Thyroid gland (tissue), 4 donors: ENCODE measurements at regions not wholly inside any gene's neighbourhood (a gene's known extent, or its start where the extent isn't known, plus 50 kb on each side); places are given as distances from the start of the nearest gene placed in this dataset.

Source experiments
- CTCF ChIP-seq, 6 experiments: fragments of 200-600 bp in 3 of 6; fragments of 450-650 bp in 3 of 6; sonication (generic) in 3 of 6; IDR thresholded peaks; one replicate each; pipeline ENCODE4 v1.5.1; 2016 to 2019; ENCODE audit warnings: antibody characterized with exemption in 6 of 6, mild to moderate bottlenecking in 2 of 6, inconsistent platforms in 1 of 6, moderate library complexity in 1 of 6
- POLR2A ChIP-seq, 2 donors: fragments of 450-650 bp; IDR thresholded peaks; one replicate each; pipeline ENCODE4 v1.6.1; 2017; ENCODE audit warnings: antibody characterized with exemption in 2 of 2, mild to moderate bottlenecking in 2 of 2, moderate library complexity in 1 of 2

GRCh38 chr5:25850581-25850980 lies 1187.8 kb downstream of the CDH9 start:
- TF ChIP-seq CTCF (IDR thresholded peaks at IDR 0.05) (no peak), POLR2A (IDR thresholded peaks at IDR 0.05) (no peak)
